KBM-7 (cell line): ENCODE measurements at regions not wholly inside any gene's neighbourhood (a gene's known extent, or its start where the extent isn't known, plus 50 kb on each side); places are given as distances from the start of the nearest gene placed in this dataset.

Source experiments
- DNase-seq: peaks from one replicate; pipeline ENCODE4 v3.0.0-alpha.2; 2015
- in situ Hi-C: fragments of 300-500 bp; cut with MboI; formaldehyde crosslinking; loops from 2 replicates; pipeline ENCODE4 v1.14.3; 2020; ENCODE audit warnings: low sequenced_read_pairs, low pct_unique_long_range_greater_than_20kb, mixed read lengths

- DNase-seq = no peak
- in situ Hi-C loops = no loop called here
Measured at GRCh38 chr3:102161384-102162006, 273.3 kb upstream of the ZPLD1 start.

- in situ Hi-C loops = no loop called here
Measured at GRCh38 chr3:102162251-102162650, 272.6 kb upstream of the ZPLD1 start.

GRCh38 chr3:102163039-102163817 is 271.6 kb upstream of the ZPLD1 start:
- in situ Hi-C loops = no loop called here
- no peak for DNase-seq

More at GRCh38 chr3:102162251-102162650, 272.6 kb upstream of the ZPLD1 start:
- DNase-seq = no peak

- no peak for DNase-seq
- in situ Hi-C loops = no loop called here
Measured at GRCh38 chr3:102163818-102164154, 271.0 kb upstream of the ZPLD1 start.

GRCh38 chr3:102165367-102165766 is 269.4 kb upstream of the ZPLD1 start:
- no peak for DNase-seq
- in situ Hi-C loops = no loop called here

GRCh38 chr3:102169915-102170479 is 264.8 kb upstream of the ZPLD1 start:
- no peak for DNase-seq
- in situ Hi-C loops = no loop called here

GRCh38 chr3:102170545-102170944 is 264.3 kb upstream of the ZPLD1 start:
- no peak for DNase-seq
- in situ Hi-C loops = no loop called here

GRCh38 chr3:102174312-102174712 is 260.5 kb upstream of the ZPLD1 start:
- DNase-seq = no peak
- in situ Hi-C loops = no loop called here

GRCh38 chr3:102174832-102175374 is 259.9 kb upstream of the ZPLD1 start:
- no peak for DNase-seq
- in situ Hi-C loops = no loop called here

GRCh38 chr3:102176333-102177050 is 258.3 kb upstream of the ZPLD1 start:
- in situ Hi-C loops = no loop called here
- no peak for DNase-seq

GRCh38 chr3:102177075-102177755 is 257.6 kb upstream of the ZPLD1 start:
- in situ Hi-C loops = no loop called here
- DNase-seq = no peak

- no peak for DNase-seq
- in situ Hi-C loops = no loop called here
Measured at GRCh38 chr3:102178817-102179216, 256.0 kb upstream of the ZPLD1 start.

- DNase-seq = peak; percentile 32
- in situ Hi-C loops = no loop called here
Measured at GRCh38 chr3:102179326-102180177, 255.3 kb upstream of the ZPLD1 start.

GRCh38 chr3:102180280-102180931 is 254.4 kb upstream of the ZPLD1 start:
- DNase-seq = peak; percentile 67
- in situ Hi-C loops = no loop called here

GRCh38 chr3:102181175-102181920 is 253.5 kb upstream of the ZPLD1 start:
- no peak for DNase-seq
- in situ Hi-C loops = no loop called here

GRCh38 chr3:102182162-102182561 is 252.7 kb upstream of the ZPLD1 start:
- in situ Hi-C loops = no loop called here
- DNase-seq = no peak

GRCh38 chr3:102183186-102183585 is 251.6 kb upstream of the ZPLD1 start:
- in situ Hi-C loops = no loop called here
- DNase-seq = no peak
